GM12878 (cell line): ENCODE measurements at regions not wholly inside any gene's neighbourhood (a gene's known extent, or its start where the extent isn't known, plus 50 kb on each side); places are given as distances from the start of the nearest gene placed in this dataset.

Experiments
- RCOR1 ChIP-seq: conservative IDR thresholded peaks from 2 replicates; pipeline ENCODE4 v1.6.1; 2012; ENCODE audit warnings: low read depth, low read length, improper control_type of control experiment
- TF ChIP-seq, protein P1 (sequence below): IDR thresholded peaks from 2 replicates; pipeline ENCODE4 v1.6.1; 2012; ENCODE audit warnings: low read depth, low read length, improper control_type of control experiment

DNA sequence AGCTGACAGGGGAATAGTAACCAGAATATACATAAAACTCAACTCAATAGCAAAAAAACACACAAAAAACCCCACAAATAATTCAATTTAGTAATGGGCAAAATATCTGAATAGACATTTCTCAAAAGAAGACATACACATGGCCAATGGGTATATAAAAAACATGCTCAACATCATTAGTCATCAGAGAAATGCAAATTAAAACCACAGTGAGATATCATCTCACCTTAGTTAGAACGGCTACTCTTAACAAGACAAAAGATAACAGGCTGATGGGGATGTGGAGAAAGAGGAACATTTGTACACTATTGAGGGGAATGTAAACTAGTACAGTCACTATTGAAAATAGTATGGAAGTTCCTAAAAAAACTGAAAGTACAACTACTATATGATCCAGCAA lies 678.6 kb downstream of the MECOM start:
- TF ChIP-seq, protein P1, sequence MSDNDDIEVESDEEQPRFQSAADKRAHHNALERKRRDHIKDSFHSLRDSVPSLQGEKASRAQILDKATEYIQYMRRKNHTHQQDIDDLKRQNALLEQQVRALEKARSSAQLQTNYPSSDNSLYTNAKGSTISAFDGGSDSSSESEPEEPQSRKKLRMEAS: no peak
- no peak for TF ChIP-seq RCOR1
